OCI-LY3 (cell line): ENCODE measurements at regions not wholly inside any gene's neighbourhood (a gene's known extent, or its start where the extent isn't known, plus 50 kb on each side); places are given as distances from the start of the nearest gene placed in this dataset.

Experiments
- H2AFZ ChIP-seq: fragments of 200-600, 300-600 bp; shearing (Covaris generic); 2 replicates; pipeline ENCODE4 v1.6.0; 2014; ENCODE audit warnings: antibody characterized with exemption, low read depth, low read length
- H3K27ac ChIP-seq: fragments of 200-600, 300-600 bp; sonication (generic); 2 replicates; pipeline ENCODE4 v1.5.1; 2014; ENCODE audit warnings: mild to moderate bottlenecking, low read length, moderate library complexity, mixed read lengths
- H3K27me3 ChIP-seq: fragments of 200-600, 300-600 bp; sonication (generic); 2 replicates; pipeline ENCODE4 v1.6.1; 2014; ENCODE audit warnings: low read depth, low read length, mixed read lengths
- H3K36me3 ChIP-seq: fragments of 200-600, 300-600 bp; sonication (generic); replicated peaks from 2 replicates; pipeline ENCODE3; 2014; ENCODE audit warnings: low read depth, low read length, mixed read lengths
- H3K4me1 ChIP-seq: fragments of 300-600, 200-600 bp; sonication (generic); 2 replicates; pipeline ENCODE4 v1.6.1; 2014; ENCODE audit warnings: low read length, mixed read lengths
- H3K4me2 ChIP-seq: fragments of 200-600, 300-600 bp; sonication (generic); 2 replicates; pipeline ENCODE4 v1.6.1; 2014; ENCODE audit warnings: low read length, mixed read lengths
- H3K4me3 ChIP-seq: fragments of 300-600, 200-600 bp; sonication (generic); 2 replicates; pipeline ENCODE4 v1.5.1; 2014; ENCODE audit warnings: antibody characterized with exemption, mild to moderate bottlenecking, low read length, moderate library complexity
- H3K79me2 ChIP-seq: fragments of 300-600, 200-600 bp; shearing (Covaris generic); 2 replicates; pipeline ENCODE4 v1.6.1; 2014; ENCODE audit warnings: mild to moderate bottlenecking, low read length, mixed read lengths
- H3K9ac ChIP-seq: fragments of 300-600, 200-600 bp; shearing (Covaris generic); 2 replicates; pipeline ENCODE4 v1.6.0; 2014; ENCODE audit warnings: mild to moderate bottlenecking, low read length, moderate library complexity
- H3K9me3 ChIP-seq: fragments of 200-600, 300-600 bp; shearing (Covaris generic); 2 replicates; pipeline ENCODE4 v1.6.1; 2014; ENCODE audit warnings: low read length, mixed read lengths; ENCODE audit not compliant: insufficient read depth
- H4K20me1 ChIP-seq: fragments of 200-600, 300-600 bp; sonication (generic); 2 replicates; pipeline ENCODE4 v1.6.1; 2016; ENCODE audit warnings: low read length, mixed read lengths; ENCODE audit not compliant: insufficient read depth
- EZH2phosphoT487 ChIP-seq: fragments of 200-600 bp; shearing (Covaris generic); IDR thresholded peaks from 2 replicates; pipeline ENCODE4 v1.6.1; 2018; ENCODE audit warnings: antibody characterized with exemption, mixed run types, low read depth
- TF ChIP-seq, protein P1 (sequence below): fragments of 200-600, 300-600 bp; sonication (generic); IDR thresholded peaks from 2 replicates; pipeline ENCODE4 v1.5.1; 2014; ENCODE audit warnings: antibody characterized with exemption, low read length, low read depth

DNA sequence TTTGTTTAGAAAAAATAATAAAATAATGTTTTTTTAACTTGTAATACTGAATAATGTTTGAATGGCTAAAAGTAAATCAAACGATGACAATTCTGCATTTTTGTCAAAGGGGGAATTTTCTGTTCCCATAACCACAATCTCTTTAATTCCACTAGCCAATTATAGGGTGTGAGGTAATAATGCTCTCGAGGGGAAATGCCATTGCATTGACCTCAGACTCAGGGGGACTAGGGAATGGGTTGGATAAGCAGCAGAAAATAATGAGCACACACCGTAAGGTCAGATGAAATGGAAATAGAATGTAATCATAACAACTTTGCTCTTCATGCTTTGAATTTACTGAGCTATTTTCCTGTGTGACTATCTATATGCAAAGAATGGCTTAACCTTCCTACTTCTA, 584.7 kb downstream of the RFPL4B start:
- Histone ChIP-seq H3K79me2 (no peaks in the 10 kb centered on the region), H3K4me3 (no peak overlapping the region), H2AFZ (no peak overlapping the region), H3K9me3 (no peaks in the 10 kb centered on the region), H3K4me2 (no peak overlapping the region), H3K4me1 (peaks cover 12% of the 10 kb centered on the region), H3K27me3 (no peaks in the 10 kb centered on the region), H4K20me1 (no peaks in the 10 kb centered on the region), H3K27ac (no peak overlapping the region), H3K9ac (no peak overlapping the region), H3K36me3 (no peaks in the 10 kb centered on the region)
- TF ChIP-seq, protein P1, sequence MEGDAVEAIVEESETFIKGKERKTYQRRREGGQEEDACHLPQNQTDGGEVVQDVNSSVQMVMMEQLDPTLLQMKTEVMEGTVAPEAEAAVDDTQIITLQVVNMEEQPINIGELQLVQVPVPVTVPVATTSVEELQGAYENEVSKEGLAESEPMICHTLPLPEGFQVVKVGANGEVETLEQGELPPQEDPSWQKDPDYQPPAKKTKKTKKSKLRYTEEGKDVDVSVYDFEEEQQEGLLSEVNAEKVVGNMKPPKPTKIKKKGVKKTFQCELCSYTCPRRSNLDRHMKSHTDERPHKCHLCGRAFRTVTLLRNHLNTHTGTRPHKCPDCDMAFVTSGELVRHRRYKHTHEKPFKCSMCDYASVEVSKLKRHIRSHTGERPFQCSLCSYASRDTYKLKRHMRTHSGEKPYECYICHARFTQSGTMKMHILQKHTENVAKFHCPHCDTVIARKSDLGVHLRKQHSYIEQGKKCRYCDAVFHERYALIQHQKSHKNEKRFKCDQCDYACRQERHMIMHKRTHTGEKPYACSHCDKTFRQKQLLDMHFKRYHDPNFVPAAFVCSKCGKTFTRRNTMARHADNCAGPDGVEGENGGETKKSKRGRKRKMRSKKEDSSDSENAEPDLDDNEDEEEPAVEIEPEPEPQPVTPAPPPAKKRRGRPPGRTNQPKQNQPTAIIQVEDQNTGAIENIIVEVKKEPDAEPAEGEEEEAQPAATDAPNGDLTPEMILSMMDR = no peak
- TF ChIP-seq EZH2phosphoT487 = no peak

DNA sequence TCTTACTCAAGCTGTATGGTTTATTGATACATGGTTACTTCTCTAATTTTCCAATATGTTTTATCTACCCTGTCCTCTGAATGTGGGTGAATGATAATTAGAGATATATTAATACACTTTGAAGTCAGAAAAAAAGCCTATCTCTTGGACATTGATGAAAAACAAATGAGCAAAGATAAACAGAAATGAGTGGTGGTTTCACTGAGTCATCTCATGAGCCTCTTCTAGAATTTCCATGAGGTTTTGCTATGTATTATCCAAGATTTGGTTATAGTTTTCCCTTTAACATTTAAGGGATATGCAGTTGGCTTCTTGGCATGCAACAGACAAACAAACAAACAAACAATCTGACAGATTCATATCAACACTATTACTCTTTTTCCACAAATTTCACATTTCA, 586.8 kb downstream of the RFPL4B start:
- TF ChIP-seq, protein P1 = no peak
- TF ChIP-seq EZH2phosphoT487 = no peak
- Histone ChIP-seq H3K4me1 (peaks cover 12% of the 10 kb centered on the region), H3K4me2 (no peak overlapping the region), H3K4me3 (no peak overlapping the region), H3K79me2 (no peaks in the 10 kb centered on the region), H3K9me3 (no peaks in the 10 kb centered on the region), H2AFZ (no peak overlapping the region), H3K36me3 (no peaks in the 10 kb centered on the region), H3K27ac (no peak overlapping the region), H3K9ac (no peak overlapping the region), H3K27me3 (no peaks in the 10 kb centered on the region), H4K20me1 (no peaks in the 10 kb centered on the region)

DNA sequence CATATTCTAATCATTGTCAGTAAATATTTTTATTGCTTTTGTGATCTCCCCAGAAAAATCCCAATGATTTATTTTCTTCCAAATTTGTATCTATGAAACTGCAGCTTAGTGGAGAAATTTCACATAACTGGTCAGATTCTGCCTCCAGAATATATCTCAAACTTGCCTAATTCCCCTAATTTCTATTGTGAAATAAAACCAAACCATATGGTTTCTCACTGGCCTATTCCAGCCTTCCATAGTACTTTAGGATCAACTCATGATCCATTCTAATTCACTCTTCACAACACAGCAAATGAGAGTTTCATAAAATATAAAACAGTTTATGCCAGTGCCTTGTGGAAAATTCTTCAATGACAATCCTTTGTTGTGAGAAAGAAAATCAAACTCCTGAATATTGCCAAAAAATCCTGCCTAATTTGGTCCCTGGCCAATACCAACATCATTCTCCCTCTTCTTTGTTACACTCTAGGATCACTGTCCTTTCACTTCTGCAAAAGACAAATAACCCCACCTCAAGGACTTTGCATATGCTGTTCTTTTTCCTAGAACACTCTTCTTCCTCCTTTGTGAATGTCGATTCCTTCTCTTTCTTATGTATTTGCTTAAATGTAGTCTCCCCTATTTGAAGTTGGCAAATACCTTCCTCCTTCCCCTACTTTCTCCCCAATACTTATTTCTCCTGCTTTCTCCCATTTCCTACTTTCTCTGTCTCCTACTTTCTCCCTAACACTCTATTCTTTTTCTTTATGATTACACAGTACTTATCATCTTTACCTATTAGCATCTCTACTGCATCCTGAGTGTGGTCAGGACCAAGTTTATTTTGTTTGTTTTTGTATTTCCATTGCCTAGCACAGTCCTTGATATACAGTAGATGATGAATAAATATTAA, 587.5 kb downstream of the RFPL4B start:
- no peak overlapping the region for H2AFZ ChIP-seq
- peaks cover 12% of the 10 kb centered on the region for H3K4me1 ChIP-seq

DNA sequence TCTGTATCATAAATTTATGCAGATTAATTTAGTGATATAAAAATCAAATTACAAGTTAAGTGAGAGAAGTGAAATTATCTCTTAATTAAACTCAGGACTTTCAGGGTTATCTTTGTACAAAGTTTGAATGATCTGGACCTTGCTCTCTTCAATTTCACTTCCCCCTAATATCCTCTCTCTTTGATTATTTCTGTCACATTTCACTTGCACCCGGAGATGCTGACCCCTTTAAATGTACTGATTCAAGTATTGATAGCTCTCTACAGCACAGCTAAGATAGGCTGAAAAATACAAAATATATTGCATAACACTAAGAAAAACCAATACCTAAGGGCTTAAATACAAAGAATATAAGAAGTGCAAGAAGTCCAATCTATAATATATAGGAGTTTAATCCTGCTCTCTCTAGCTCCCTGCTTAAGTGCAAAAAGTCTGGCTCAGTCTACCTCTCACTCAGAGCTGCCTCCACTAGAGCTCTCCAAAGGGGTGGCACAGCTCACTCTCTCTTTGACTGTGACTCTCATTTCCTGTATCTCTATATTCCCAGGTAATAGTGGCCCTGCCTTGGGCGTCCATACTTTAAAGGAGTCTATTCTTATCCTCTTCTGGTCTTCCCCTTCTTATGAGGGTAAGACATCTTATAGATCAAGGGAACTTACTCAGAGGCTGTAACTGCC, 588.4 kb downstream of the RFPL4B start:
- Histone ChIP-seq H3K4me2 (no peak overlapping the region), H3K4me3 (no peak overlapping the region), H3K9ac (no peak overlapping the region), H3K79me2 (no peaks in the 10 kb centered on the region), H3K36me3 (no peaks in the 10 kb centered on the region), H3K27ac (no peak overlapping the region), H3K9me3 (no peaks in the 10 kb centered on the region), H4K20me1 (no peaks in the 10 kb centered on the region), H3K4me1 (peaks cover 12% of the 10 kb centered on the region), H3K27me3 (no peaks in the 10 kb centered on the region), H2AFZ (no peak overlapping the region)
- TF ChIP-seq EZH2phosphoT487 = no peak
- TF ChIP-seq, protein P1 = no peak

More for the DNA sequence above, 587.5 kb downstream of the RFPL4B start:
- Histone ChIP-seq H3K9me3 (no peaks in the 10 kb centered on the region), H4K20me1 (no peaks in the 10 kb centered on the region), H3K4me2 (no peak overlapping the region), H3K79me2 (no peaks in the 10 kb centered on the region), H3K27me3 (no peaks in the 10 kb centered on the region), H3K36me3 (no peaks in the 10 kb centered on the region), H3K27ac (no peak overlapping the region), H3K4me3 (no peak overlapping the region), H3K9ac (no peak overlapping the region)
- TF ChIP-seq, protein P1 = no peak
- TF ChIP-seq EZH2phosphoT487 = no peak
